ENCODE measurements at regions not wholly inside any gene's neighbourhood (a gene's known extent, or its start where the extent isn't known, plus 50 kb on each side); places are given as distances from the start of the nearest gene placed in this dataset.

DNA sequence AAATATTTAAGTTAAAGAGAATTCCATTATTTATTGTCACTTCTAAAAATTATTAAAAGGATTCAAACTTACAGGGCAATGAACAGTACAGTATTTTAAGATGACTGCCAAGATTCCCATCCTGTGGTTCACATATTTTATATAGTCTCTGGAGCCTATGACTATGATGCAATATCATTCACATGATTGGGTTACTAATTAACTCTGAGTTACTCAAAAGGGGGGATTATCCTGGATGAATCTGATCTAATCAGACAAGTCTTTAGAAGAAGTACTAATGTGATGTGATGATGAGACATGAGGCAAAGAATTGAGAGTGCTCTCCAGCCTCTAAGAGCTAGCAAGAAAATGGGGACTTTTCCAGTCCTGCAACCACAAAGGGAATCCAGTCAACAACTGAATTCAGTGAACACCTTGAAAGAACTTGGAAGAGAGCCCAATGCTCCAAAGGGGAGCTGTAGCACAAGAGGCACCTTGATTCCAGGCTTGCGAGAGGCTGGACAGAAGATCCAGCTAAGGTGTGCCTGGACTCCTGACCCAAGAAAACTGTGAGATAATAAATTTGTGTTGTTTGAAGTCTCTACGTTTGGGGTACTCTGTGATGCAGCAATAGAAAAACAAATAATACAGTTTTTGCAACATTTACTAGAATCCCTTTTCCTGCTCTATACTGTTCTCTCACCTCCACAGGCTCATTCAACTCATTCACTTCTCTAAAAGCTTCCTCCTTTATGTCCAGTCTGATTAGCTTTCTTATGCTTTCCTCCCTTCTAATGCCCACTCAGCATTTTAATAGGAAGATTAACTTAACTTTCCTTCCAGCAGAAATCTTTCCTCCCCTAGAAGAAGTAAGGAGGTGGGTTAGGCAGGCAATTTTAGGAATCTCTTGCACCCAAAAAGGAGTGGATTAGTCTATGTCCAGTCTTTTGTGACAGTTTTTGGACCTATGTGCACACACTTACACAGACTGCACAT is 133.8 kb upstream of the LCORL start:
- TF ChIP-seq, protein P1, sequence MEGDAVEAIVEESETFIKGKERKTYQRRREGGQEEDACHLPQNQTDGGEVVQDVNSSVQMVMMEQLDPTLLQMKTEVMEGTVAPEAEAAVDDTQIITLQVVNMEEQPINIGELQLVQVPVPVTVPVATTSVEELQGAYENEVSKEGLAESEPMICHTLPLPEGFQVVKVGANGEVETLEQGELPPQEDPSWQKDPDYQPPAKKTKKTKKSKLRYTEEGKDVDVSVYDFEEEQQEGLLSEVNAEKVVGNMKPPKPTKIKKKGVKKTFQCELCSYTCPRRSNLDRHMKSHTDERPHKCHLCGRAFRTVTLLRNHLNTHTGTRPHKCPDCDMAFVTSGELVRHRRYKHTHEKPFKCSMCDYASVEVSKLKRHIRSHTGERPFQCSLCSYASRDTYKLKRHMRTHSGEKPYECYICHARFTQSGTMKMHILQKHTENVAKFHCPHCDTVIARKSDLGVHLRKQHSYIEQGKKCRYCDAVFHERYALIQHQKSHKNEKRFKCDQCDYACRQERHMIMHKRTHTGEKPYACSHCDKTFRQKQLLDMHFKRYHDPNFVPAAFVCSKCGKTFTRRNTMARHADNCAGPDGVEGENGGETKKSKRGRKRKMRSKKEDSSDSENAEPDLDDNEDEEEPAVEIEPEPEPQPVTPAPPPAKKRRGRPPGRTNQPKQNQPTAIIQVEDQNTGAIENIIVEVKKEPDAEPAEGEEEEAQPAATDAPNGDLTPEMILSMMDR (IDR thresholded peaks at IDR 0.05; ENCODE audit: insufficient read depth, low read length), result no peak
- TF ChIP-seq, protein P2, sequence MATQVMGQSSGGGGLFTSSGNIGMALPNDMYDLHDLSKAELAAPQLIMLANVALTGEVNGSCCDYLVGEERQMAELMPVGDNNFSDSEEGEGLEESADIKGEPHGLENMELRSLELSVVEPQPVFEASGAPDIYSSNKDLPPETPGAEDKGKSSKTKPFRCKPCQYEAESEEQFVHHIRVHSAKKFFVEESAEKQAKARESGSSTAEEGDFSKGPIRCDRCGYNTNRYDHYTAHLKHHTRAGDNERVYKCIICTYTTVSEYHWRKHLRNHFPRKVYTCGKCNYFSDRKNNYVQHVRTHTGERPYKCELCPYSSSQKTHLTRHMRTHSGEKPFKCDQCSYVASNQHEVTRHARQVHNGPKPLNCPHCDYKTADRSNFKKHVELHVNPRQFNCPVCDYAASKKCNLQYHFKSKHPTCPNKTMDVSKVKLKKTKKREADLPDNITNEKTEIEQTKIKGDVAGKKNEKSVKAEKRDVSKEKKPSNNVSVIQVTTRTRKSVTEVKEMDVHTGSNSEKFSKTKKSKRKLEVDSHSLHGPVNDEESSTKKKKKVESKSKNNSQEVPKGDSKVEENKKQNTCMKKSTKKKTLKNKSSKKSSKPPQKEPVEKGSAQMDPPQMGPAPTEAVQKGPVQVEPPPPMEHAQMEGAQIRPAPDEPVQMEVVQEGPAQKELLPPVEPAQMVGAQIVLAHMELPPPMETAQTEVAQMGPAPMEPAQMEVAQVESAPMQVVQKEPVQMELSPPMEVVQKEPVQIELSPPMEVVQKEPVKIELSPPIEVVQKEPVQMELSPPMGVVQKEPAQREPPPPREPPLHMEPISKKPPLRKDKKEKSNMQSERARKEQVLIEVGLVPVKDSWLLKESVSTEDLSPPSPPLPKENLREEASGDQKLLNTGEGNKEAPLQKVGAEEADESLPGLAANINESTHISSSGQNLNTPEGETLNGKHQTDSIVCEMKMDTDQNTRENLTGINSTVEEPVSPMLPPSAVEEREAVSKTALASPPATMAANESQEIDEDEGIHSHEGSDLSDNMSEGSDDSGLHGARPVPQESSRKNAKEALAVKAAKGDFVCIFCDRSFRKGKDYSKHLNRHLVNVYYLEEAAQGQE (IDR thresholded peaks at IDR 0.05; ENCODE audit: insufficient replicate concordance, low read depth), result no peak
- TF ChIP-seq POLR2AphosphoS5 (IDR thresholded peaks at IDR 0.05; ENCODE audit: low read depth), result no peak
- no peak for TF ChIP-seq SPI1 (IDR thresholded peaks at IDR 0.05; ENCODE audit: borderline replicate concordance, low read depth)

Measured in HL-60 (cell line).